D341Med (cell line): ENCODE measurements at regions not wholly inside any gene's neighbourhood (a gene's known extent, or its start where the extent isn't known, plus 50 kb on each side); places are given as distances from the start of the nearest gene placed in this dataset.

Experiments used
- DNase-seq: peaks from one replicate; pipeline ENCODE4 v3.0.0; 2012; ENCODE audit warnings: low spot score

GRCh38 chr15:69658411-69658945 lies 205.9 kb downstream of the RPLP1 start:
- peak; percentile 3 for DNase-seq

GRCh38 chr15:69659454-69660050 lies 206.9 kb downstream of the RPLP1 start:
- DNase-seq, result peak; percentile 8

GRCh38 chr15:69660114-69660513 lies 207.5 kb downstream of the RPLP1 start:
- DNase-seq, result no peak

GRCh38 chr15:69660658-69661405 lies 208.2 kb downstream of the RPLP1 start:
- DNase-seq, result no peak

GRCh38 chr15:69661446-69661845 lies 208.8 kb downstream of the RPLP1 start:
- DNase-seq, result no peak

- peak; percentile 14 for DNase-seq
Measured at GRCh38 chr15:69661871-69662644, 209.4 kb downstream of the RPLP1 start.

- peak; percentile 3 for DNase-seq
Measured at GRCh38 chr15:69662645-69663000, 210.0 kb downstream of the RPLP1 start.

GRCh38 chr15:69663441-69663840 lies 210.8 kb downstream of the RPLP1 start:
- DNase-seq, result peak; percentile 5

GRCh38 chr15:69663982-69664381 lies 211.4 kb downstream of the RPLP1 start:
- DNase-seq, result no peak

GRCh38 chr15:69664572-69665571 lies 212.3 kb downstream of the RPLP1 start:
- peak; percentile 20 for DNase-seq

- DNase-seq, result no peak
Measured at GRCh38 chr15:69665641-69666111, 213.1 kb downstream of the RPLP1 start.

- no peak for DNase-seq
Measured at GRCh38 chr15:69666441-69666882, 213.8 kb downstream of the RPLP1 start.

GRCh38 chr15:69666921-69667811 lies 214.5 kb downstream of the RPLP1 start:
- no peak for DNase-seq

GRCh38 chr15:69668039-69668705 lies 215.6 kb downstream of the RPLP1 start:
- DNase-seq, result no peak

GRCh38 chr15:69668963-69669362 lies 216.3 kb downstream of the RPLP1 start:
- DNase-seq, result no peak

GRCh38 chr15:69669446-69669845 lies 216.8 kb downstream of the RPLP1 start:
- DNase-seq, result no peak

GRCh38 chr15:69673291-69673881 lies 220.8 kb downstream of the RPLP1 start:
- no peak for DNase-seq

GRCh38 chr15:69675731-69676130 lies 223.1 kb downstream of the RPLP1 start:
- no peak for DNase-seq

- DNase-seq, result no peak
Measured at GRCh38 chr15:69677403-69677802, 224.8 kb downstream of the RPLP1 start.
